ENCODE measurements at regions not wholly inside any gene's neighbourhood (a gene's known extent, or its start where the extent isn't known, plus 50 kb on each side); places are given as distances from the start of the nearest gene placed in this dataset.
"Not testable (repeated sequence)": the region's sequence is repeated elsewhere in the genome, so short reads cannot be mapped to it uniquely, and the experiment has no call there.

- H3K79me2 ChIP-seq (ENCODE audit: insufficient read depth, low read depth): no peaks in the 10 kb centered on the region
- H4K20me1 ChIP-seq (ENCODE audit: insufficient read depth): no peaks in the 10 kb centered on the region
- no peak for TF ChIP-seq CTCF (conservative IDR thresholded peaks at IDR 0.05; ENCODE audit: low read depth, low read length)
- no peak overlapping the region for H3K9ac ChIP-seq
- no peak overlapping the region for H2AFZ ChIP-seq (ENCODE audit: low read depth)
- H3K4me2 ChIP-seq: no peak overlapping the region
- H3K36me3 ChIP-seq (ENCODE audit: insufficient read depth): no peaks in the 10 kb centered on the region
- H3K4me3 ChIP-seq (IDR thresholded peaks at IDR 0.05; ENCODE audit: insufficient read depth, low read depth, low read length): no peak overlapping the region
- H3K27me3 ChIP-seq (ENCODE audit: insufficient read depth, low read depth): no peaks in the 10 kb centered on the region
- H3K4me1 ChIP-seq (ENCODE audit: low read depth, poor library complexity, severe bottlenecking): no peaks in the 10 kb centered on the region
- no peak overlapping the region for H3K27ac ChIP-seq
These were observed 129.2 kb upstream of the IRX1 start for GRCh38 chr5:3466392-3466791.

DNA sequence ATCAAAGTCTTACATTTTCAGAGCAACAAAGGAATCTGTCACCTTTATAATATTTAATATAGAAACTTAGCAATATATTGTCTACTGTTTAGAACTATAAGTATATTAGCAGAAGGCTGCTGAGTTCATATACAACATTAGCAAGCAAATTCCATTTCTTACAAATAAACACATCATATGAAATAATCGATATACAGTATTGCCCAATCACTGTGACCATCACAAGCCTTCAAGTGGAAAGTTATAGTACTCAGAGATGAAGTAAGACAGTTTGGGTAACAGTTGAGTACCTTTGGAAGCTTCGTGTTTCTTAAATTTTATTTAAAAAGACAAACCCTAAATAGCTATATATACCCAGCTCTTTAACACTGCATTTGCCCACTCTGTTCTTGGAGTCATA is 135.2 kb upstream of the IRX1 start:
- no peak overlapping the region for H3K4me3 ChIP-seq (IDR thresholded peaks at IDR 0.05; ENCODE audit: insufficient read depth, low read depth, low read length)
- no peaks in the 10 kb centered on the region for H3K4me1 ChIP-seq (ENCODE audit: low read depth, poor library complexity, severe bottlenecking)
- H3K27me3 ChIP-seq (ENCODE audit: insufficient read depth, low read depth): no peaks in the 10 kb centered on the region
- H3K27ac ChIP-seq: no peak overlapping the region
- H3K4me2 ChIP-seq: no peak overlapping the region
- H3K9ac ChIP-seq: no peak overlapping the region
- no peaks in the 10 kb centered on the region for H3K79me2 ChIP-seq (ENCODE audit: insufficient read depth, low read depth)
- H3K36me3 ChIP-seq (ENCODE audit: insufficient read depth): no peaks in the 10 kb centered on the region
- no peak for TF ChIP-seq CTCF (conservative IDR thresholded peaks at IDR 0.05; ENCODE audit: low read depth, low read length)
- no peaks in the 10 kb centered on the region for H4K20me1 ChIP-seq (ENCODE audit: insufficient read depth)
- H2AFZ ChIP-seq (ENCODE audit: low read depth): no peak overlapping the region

- no peak overlapping the region for H3K4me2 ChIP-seq
- no peak for TF ChIP-seq CTCF (conservative IDR thresholded peaks at IDR 0.05; ENCODE audit: low read depth, low read length)
- no peak overlapping the region for H3K27ac ChIP-seq
- no peak overlapping the region for H3K9ac ChIP-seq
- H3K36me3 ChIP-seq (ENCODE audit: insufficient read depth): no peaks in the 10 kb centered on the region
- H3K79me2 ChIP-seq (ENCODE audit: insufficient read depth, low read depth): no peaks in the 10 kb centered on the region
- H4K20me1 ChIP-seq (ENCODE audit: insufficient read depth): no peaks in the 10 kb centered on the region
- no peak overlapping the region for H2AFZ ChIP-seq (ENCODE audit: low read depth)
- no peak overlapping the region for H3K4me3 ChIP-seq (IDR thresholded peaks at IDR 0.05; ENCODE audit: insufficient read depth, low read depth, low read length)
- H3K27me3 ChIP-seq (ENCODE audit: insufficient read depth, low read depth): no peaks in the 10 kb centered on the region
- H3K4me1 ChIP-seq (ENCODE audit: low read depth, poor library complexity, severe bottlenecking): no peaks in the 10 kb centered on the region
These were observed 139.4 kb upstream of the IRX1 start for GRCh38 chr5:3456121-3456681.

GRCh38 chr5:3454028-3454427 is 141.6 kb upstream of the IRX1 start:
- not testable (repeated sequence) for H3K27ac ChIP-seq; H3K4me3 ChIP-seq (IDR thresholded peaks at IDR 0.05; ENCODE audit: insufficient read depth, low read depth, low read length); H3K27me3 ChIP-seq (ENCODE audit: insufficient read depth, low read depth); H3K4me1 ChIP-seq (ENCODE audit: low read depth, poor library complexity, severe bottlenecking); H4K20me1 ChIP-seq (ENCODE audit: insufficient read depth); H3K36me3 ChIP-seq (ENCODE audit: insufficient read depth); H3K9ac ChIP-seq; H3K79me2 ChIP-seq (ENCODE audit: insufficient read depth, low read depth); H2AFZ ChIP-seq (ENCODE audit: low read depth); H3K4me2 ChIP-seq

DNA sequence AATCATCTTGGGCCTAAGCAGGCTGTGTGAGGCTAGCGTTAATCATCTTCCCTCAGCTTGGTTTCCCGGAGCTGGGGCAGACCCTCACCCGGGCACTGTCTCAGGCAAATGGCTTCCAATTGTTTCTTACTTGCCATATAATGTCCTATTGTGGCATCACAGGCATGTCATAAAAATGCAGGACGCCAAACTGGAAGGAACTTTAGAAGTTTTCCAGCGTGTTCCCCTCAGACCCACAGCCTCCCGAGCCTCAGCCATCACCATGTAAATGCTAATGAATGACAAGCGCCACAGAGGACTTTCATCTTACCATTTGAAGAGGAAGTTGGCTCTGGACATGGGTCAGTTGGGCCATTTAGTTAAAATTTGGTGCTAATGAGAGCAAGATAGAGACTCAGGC is 143.0 kb upstream of the IRX1 start:
- H3K4me1 ChIP-seq (ENCODE audit: low read depth, poor library complexity, severe bottlenecking): no peaks in the 10 kb centered on the region
- no peak overlapping the region for H3K9ac ChIP-seq
- no peak overlapping the region for H2AFZ ChIP-seq (ENCODE audit: low read depth)
- no peak for TF ChIP-seq CTCF (conservative IDR thresholded peaks at IDR 0.05; ENCODE audit: low read depth, low read length)
- H3K4me3 ChIP-seq (IDR thresholded peaks at IDR 0.05; ENCODE audit: insufficient read depth, low read depth, low read length): no peak overlapping the region
- H3K27ac ChIP-seq: no peak overlapping the region
- no peaks in the 10 kb centered on the region for H3K27me3 ChIP-seq (ENCODE audit: insufficient read depth, low read depth)
- H3K4me2 ChIP-seq: no peak overlapping the region
- H3K36me3 ChIP-seq (ENCODE audit: insufficient read depth): no peaks in the 10 kb centered on the region
- H4K20me1 ChIP-seq (ENCODE audit: insufficient read depth): no peaks in the 10 kb centered on the region
- no peaks in the 10 kb centered on the region for H3K79me2 ChIP-seq (ENCODE audit: insufficient read depth, low read depth)

Measured in KMS-11 (cell line).